ENCODE measurements at regions not wholly inside any gene's neighbourhood (a gene's known extent, or its start where the extent isn't known, plus 50 kb on each side); places are given as distances from the start of the nearest gene placed in this dataset.

DNA sequence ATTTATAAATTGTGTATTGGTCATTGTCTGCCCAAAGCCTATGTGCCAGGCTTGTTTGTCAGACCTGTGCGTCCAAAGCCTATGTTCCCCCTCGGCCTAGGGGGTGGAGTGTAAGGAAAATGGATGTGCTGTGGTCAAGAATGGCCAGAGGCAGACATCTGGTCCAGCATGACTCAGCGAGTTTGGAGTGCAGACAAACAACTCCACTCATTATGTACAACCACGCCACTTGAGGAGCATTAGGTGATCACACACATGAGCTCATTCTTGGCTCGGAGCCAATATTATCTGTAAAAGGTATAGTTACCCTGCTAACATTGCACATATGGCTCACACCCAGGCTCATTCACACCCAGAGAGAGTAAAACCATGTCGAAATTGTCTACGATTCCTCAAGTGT, 1047.6 kb upstream of the ADGRL4 start:
- H3K27me3 ChIP-seq (replicated peaks in 1 of 4; ENCODE audit: control insufficient read depth in 3 of 4, extremely low read depth in 1 of 4, insufficient read depth in 3 of 4, low read length in 3 of 4), result no peaks in the 10 kb centered on the region
- FAIRE-seq (no peak), DNase-seq (ENCODE audit: low read depth in 1 of 2, low spot score in 2 of 2) (no peak)
- no peaks in the 10 kb centered on the region for H3K4me1 ChIP-seq (replicated peaks in 1 of 4; ENCODE audit: control insufficient read depth in 3 of 4, insufficient read depth in 4 of 4, low read length in 3 of 4)
- H3K4ac ChIP-seq (replicated peaks; ENCODE audit: insufficient read length, low read depth, low read length), result no peak overlapping the region
- no peak overlapping the region for H2AK5ac ChIP-seq (ENCODE audit: low read depth, low read length)
- H3K36me3 ChIP-seq (ENCODE audit: control insufficient read depth in 2 of 4, insufficient read depth in 4 of 4, low read length in 3 of 4), result no peaks in the 10 kb centered on the region
- H3K9ac ChIP-seq (replicated peaks in 1 of 4; ENCODE audit: extremely low read depth in 1 of 4, low read depth in 3 of 4, low read length in 3 of 4), result no peak overlapping the region
- ChIA-PET CTCF (ENCODE audit: partially characterized antibody) (interaction anchor here (1.4 kb wide), 1 partner anchor 143 kb away, joined by 3 read pairs; no protein-coding TSS in a partner anchor), POLR2A (ENCODE audit: partially characterized antibody) (no interaction called here)
- no peak overlapping the region for H3K27ac ChIP-seq (ENCODE audit: low read depth, low read length)
- H4K5ac ChIP-seq (ENCODE audit: insufficient read length, low read depth, low read length), result no peak overlapping the region
- H3K4me3 ChIP-seq (ENCODE audit: extremely low read depth in 1 of 4, insufficient read depth in 2 of 4, low read depth in 3 of 4, low read length in 4 of 4), result no peak overlapping the region
- H2BK15ac ChIP-seq (ENCODE audit: low read length), result no peak overlapping the region
- WGBS, 2 experiments (ENCODE audit: extremely low coverage in 1 of 2, insufficient coverage in 1 of 2, insufficient read length in 1 of 2, insufficient replicate concordance in 2 of 2, low coverage in 1 of 2, low lambda C conversion rate in 2 of 2, missing lambda C conversion rate in 1 of 2), result 98% methylated on average over 7 of the region's 7 CpGs; no CpG with 5 or more reads in 1 of the 2 experiments
- H3K23ac ChIP-seq (ENCODE audit: insufficient read length), result no peak overlapping the region
- no peaks in the 10 kb centered on the region for H4K20me1 ChIP-seq (replicated peaks in 1 of 2; ENCODE audit: control insufficient read depth in 1 of 2, insufficient read depth in 2 of 2, low read length in 2 of 2)
- no peak overlapping the region for H3K56ac ChIP-seq (replicated peaks; ENCODE audit: insufficient read length, low read depth, low read length)
- H2BK12ac ChIP-seq (ENCODE audit: low read depth, low read length), result no peak overlapping the region
- H2BK5ac ChIP-seq (ENCODE audit: low read depth, low read length), result no peak overlapping the region; the same call in 1 of the 2 replicates
- no peak overlapping the region for H3K18ac ChIP-seq (ENCODE audit: extremely low read depth, low read length)
- H3K9me3 ChIP-seq (ENCODE audit: insufficient read depth in 2 of 2, low read depth in 1 of 2, low read length in 1 of 2), result peaks cover 0 to 8% of the 10 kb centered on the region in 2 experiments; a peak in 1 of 4 replicates
- no peaks in the 10 kb centered on the region for H3K79me1 ChIP-seq (ENCODE audit: low read depth, low read length)
- no peak overlapping the region for H4K91ac ChIP-seq (replicated peaks; ENCODE audit: insufficient read length, low read length)
- no peak overlapping the region for H3K14ac ChIP-seq (ENCODE audit: insufficient read length)
- no peak overlapping the region for H4K8ac ChIP-seq (ENCODE audit: extremely low read depth, insufficient read depth, low read length)
- no peak overlapping the region for H2BK120ac ChIP-seq (replicated peaks; ENCODE audit: low read depth, low read length)
- no peak overlapping the region for H3K4me2 ChIP-seq (ENCODE audit: insufficient read depth in 1 of 2, low read depth in 2 of 2, low read length in 2 of 2)
- no peaks in the 10 kb centered on the region for H3K79me2 ChIP-seq (ENCODE audit: control insufficient read depth in 1 of 2, insufficient read depth in 2 of 2, low read length in 2 of 2)
- H2BK20ac ChIP-seq (ENCODE audit: low read length), result no peak overlapping the region
- H3K23me2 ChIP-seq (ENCODE audit: low read depth, low read length), result no peaks in the 10 kb centered on the region
- 0 out of 2 replicates have a peak overlapping the region, but pooled peaks have one; percentile 62 for H2AFZ ChIP-seq (ENCODE audit: low read length)
- TF ChIP-seq KDM4A (IDR thresholded peaks at IDR 0.05; ENCODE audit: low read depth, low read length, severe bottlenecking) (no peak), CHD1 (IDR thresholded peaks at IDR 0.05; ENCODE audit: low read depth, low read length) (no peak), SIX5 (IDR thresholded peaks at IDR 0.05; ENCODE audit: low read depth, low read length) (no peak), RFX5 (IDR thresholded peaks at IDR 0.05; ENCODE audit: borderline replicate concordance, low read depth, low read length) (no peak), JUN (IDR thresholded peaks at IDR 0.05; ENCODE audit: low read depth, low read length) (no peak), TBP (IDR thresholded peaks at IDR 0.05; ENCODE audit: low read depth, low read length) (no peak), ASH2L (IDR thresholded peaks at IDR 0.05; ENCODE audit: low read length) (no peak), HDAC6 (IDR thresholded peaks at IDR 0.05; ENCODE audit: low read depth, low read length) (no peak), SP4 (IDR thresholded peaks at IDR 0.05; ENCODE audit: low read length) (no peak), CEBPB (IDR thresholded peaks at IDR 0.05; ENCODE audit: low read depth, low read length) (no peak), RXRA (IDR thresholded peaks at IDR 0.05; ENCODE audit: insufficient read depth, low read depth, low read length) (no peak), SRF (IDR thresholded peaks at IDR 0.05; ENCODE audit: low read depth, low read length) (no peak), PHF8 (conservative IDR thresholded peaks at IDR 0.05; ENCODE audit: low read depth, low read length) (no peak)
- TF ChIP-seq, protein P1, sequence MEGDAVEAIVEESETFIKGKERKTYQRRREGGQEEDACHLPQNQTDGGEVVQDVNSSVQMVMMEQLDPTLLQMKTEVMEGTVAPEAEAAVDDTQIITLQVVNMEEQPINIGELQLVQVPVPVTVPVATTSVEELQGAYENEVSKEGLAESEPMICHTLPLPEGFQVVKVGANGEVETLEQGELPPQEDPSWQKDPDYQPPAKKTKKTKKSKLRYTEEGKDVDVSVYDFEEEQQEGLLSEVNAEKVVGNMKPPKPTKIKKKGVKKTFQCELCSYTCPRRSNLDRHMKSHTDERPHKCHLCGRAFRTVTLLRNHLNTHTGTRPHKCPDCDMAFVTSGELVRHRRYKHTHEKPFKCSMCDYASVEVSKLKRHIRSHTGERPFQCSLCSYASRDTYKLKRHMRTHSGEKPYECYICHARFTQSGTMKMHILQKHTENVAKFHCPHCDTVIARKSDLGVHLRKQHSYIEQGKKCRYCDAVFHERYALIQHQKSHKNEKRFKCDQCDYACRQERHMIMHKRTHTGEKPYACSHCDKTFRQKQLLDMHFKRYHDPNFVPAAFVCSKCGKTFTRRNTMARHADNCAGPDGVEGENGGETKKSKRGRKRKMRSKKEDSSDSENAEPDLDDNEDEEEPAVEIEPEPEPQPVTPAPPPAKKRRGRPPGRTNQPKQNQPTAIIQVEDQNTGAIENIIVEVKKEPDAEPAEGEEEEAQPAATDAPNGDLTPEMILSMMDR (IDR thresholded peaks at IDR 0.05; ENCODE audit: control extremely low read depth in 1 of 3, insufficient read depth in 1 of 3, low read depth in 1 of 3, low read length in 3 of 3), result no peak

All from H1 (cell line).